BLaER1 (cell line): ENCODE measurements at regions not wholly inside any gene's neighbourhood (a gene's known extent, or its start where the extent isn't known, plus 50 kb on each side); places are given as distances from the start of the nearest gene placed in this dataset.

ENCODE experiments used
- H3K27ac ChIP-seq: shearing (Covaris generic); formaldehyde crosslinking; 2 replicates; pipeline ENCODE4 v1.8.1; 2022
- H3K27me3 ChIP-seq: shearing (Covaris generic); formaldehyde crosslinking; 2 replicates; pipeline ENCODE4 v1.8.1; 2022
- H3K36me3 ChIP-seq: shearing (Covaris generic); formaldehyde crosslinking; 2 replicates; pipeline ENCODE4 v1.8.1; 2022
- H3K4me1 ChIP-seq: shearing (Covaris generic); formaldehyde crosslinking; 2 replicates; pipeline ENCODE4 v1.8.1; 2022
- H3K4me2 ChIP-seq: shearing (Covaris generic); formaldehyde crosslinking; 2 replicates; pipeline ENCODE4 v1.8.1; 2022
- H3K4me3 ChIP-seq: shearing (Covaris generic); formaldehyde crosslinking; 2 replicates; pipeline ENCODE4 v1.8.1; 2022
- H3K9ac ChIP-seq: shearing (Covaris generic); formaldehyde crosslinking; 2 replicates; pipeline ENCODE4 v1.8.1; 2022
- H3K9me3 ChIP-seq: shearing (Covaris generic); formaldehyde crosslinking; 2 replicates; pipeline ENCODE4 v1.8.1; 2022
- H4K20me1 ChIP-seq: shearing (Covaris generic); formaldehyde crosslinking; 2 replicates; pipeline ENCODE4 v1.8.1; 2022
- Cebpa-rat ChIP-seq: shearing (Covaris generic); IDR thresholded peaks from 2 replicates; pipeline ENCODE4 v1.8.1; 2022

DNA sequence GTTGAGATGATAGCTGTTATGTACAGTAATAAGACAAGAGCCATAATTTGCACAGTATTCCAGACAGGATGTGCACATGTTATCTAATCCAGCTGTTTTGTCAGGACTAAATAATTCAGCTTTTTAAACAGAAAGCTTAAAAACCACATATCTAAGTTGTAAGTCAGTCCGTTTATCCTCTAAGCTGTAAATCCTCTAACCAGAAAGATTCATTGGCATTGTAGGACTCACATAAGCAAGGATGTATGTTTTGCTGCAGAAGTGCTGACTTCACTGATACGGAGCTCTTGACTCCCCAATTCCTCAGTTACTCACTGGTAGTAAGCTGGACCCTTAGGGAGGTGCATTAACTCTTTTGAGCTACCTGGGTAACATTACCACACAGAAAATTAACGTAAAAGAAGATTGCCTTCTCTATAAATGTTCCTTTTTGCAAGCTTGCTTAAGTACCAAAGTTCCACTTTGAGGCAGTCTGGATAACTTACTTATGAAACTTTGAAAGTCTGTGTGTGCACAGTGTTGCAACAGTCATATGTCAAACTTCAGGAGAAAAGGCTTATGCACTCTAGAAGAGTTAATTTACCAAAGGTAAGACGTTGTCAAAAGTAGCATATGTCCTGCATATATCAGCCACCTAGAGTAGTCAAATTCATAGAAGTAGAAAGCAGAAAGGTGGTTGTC, 58.3 kb upstream of the MAGEB2 start:
- Histone ChIP-seq H3K4me2 (no peak overlapping the region), H3K27me3 (no peaks in the 10 kb centered on the region), H3K27ac (no peak overlapping the region), H4K20me1 (no peaks in the 10 kb centered on the region), H3K4me1 (no peaks in the 10 kb centered on the region), H3K9me3 (no peaks in the 10 kb centered on the region), H3K4me3 (no peak overlapping the region), H3K9ac (no peak overlapping the region), H3K36me3 (no peaks in the 10 kb centered on the region)
- TF ChIP-seq Cebpa-rat, result no peak

- Histone ChIP-seq H3K36me3 (no peaks in the 10 kb centered on the region), H3K9me3 (no peaks in the 10 kb centered on the region), H3K27ac (no peak overlapping the region)
Observed at GRCh38 chrX:30161043-30161442, 54.3 kb upstream of the MAGEB2 start.

More at GRCh38 chrX:30161043-30161442, 54.3 kb upstream of the MAGEB2 start:
- Histone ChIP-seq H3K9ac (no peak overlapping the region), H3K4me1 (no peaks in the 10 kb centered on the region), H3K27me3 (no peaks in the 10 kb centered on the region), H3K4me3 (no peak overlapping the region), H3K4me2 (no peak overlapping the region), H4K20me1 (no peaks in the 10 kb centered on the region)
- no peak for TF ChIP-seq Cebpa-rat
